ENCODE measurements at regions not wholly inside any gene's neighbourhood (a gene's known extent, or its start where the extent isn't known, plus 50 kb on each side); places are given as distances from the start of the nearest gene placed in this dataset.

DNA sequence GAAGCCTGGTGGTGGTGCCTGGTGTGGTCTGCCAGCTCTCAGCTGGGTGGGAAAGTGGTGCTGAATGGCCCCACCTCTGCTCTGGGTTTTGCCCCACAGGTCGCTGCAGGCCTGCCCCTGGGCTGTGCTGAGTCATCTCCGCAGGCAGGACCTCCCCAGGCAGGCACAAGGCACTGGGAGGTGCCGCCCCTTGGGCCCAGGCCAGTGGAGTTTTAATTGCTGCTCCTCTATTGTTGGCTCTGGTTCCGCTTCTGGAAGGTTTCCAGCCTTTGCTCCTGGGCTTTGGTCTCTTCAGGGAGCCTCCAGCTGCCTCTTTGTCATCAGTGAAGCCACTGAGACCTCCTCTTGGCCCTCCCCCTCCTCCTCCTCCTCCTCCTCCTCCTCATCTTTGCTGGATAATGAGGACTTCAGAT, 180.3 kb upstream of the GRB10 start:
- peak; percentile 90 for ATAC-seq

DNA sequence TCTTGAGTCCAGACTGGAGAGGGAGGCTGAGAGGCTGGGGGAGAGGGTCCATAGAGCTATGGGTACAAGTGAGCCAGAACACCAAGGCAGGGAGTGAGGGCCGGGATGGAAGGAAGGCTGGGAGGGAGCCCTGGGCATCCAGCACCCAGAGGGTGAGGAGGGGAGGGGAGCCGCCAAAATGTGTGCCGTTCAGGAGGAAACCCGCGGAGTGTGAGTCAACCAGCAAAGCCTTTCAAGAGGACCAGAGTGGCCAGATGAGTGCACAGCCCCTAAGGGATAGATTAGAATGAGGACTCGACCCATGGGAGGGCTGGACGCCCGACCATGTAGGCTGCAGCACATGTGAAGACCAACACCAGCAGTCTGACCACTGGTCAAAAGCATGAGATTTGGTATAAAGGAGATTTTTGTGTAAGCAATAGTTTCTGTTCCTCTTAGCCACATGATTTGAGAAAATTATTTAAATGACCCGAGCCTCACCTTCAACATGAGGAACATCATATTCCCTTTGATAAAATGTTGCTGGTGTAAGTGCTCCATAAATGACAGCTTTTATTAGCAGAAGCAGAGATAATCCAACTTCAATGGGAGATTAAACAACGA, 179.7 kb upstream of the GRB10 start:
- ATAC-seq = peak; percentile 21

- no peak for ATAC-seq
Measured at GRCh38 chr7:50960621-50961310, 178.1 kb upstream of the GRB10 start.

DNA sequence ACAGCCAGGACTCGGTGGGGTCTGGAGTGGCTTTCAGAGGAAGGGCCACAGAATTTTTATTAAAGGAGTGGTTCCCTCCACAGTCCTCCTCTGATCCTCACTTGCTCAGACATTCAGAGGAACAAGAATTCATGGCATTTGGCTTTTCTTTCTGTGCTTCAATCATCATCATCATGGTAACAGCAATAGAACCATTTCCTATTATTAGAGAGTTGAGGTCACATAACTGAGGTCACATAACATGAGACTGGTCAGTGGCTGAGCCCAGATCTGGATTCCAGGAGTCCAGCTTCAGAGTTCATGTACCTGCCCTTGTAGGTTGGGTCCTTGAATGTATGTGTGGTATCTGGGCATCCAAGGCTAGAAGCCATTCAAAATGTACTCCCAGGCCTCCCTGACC, 177.3 kb upstream of the GRB10 start:
- no peak for ATAC-seq

GRCh38 chr7:50959560-50959959, 176.9 kb upstream of the GRB10 start:
- no peak for ATAC-seq

DNA sequence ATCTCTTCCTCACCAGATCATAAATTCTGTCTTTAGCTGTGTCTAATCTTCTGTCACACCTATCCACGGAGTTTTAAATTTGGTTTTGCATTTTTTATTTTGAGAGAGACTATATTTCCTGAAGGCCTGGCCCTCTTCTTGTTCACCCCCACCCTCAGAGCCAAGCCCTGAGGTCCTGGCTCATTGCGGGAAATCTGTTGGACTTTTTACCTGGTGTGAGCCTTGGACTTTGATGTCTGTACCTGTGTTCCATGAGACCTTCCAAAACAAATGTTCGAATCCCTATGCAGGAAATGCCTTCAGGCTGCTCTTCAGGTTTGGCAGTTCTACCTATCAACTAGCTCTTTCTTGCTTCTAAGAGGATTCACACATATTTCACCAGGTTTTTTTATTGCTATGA, 175.2 kb upstream of the GRB10 start:
- no peak for ATAC-seq

DNA sequence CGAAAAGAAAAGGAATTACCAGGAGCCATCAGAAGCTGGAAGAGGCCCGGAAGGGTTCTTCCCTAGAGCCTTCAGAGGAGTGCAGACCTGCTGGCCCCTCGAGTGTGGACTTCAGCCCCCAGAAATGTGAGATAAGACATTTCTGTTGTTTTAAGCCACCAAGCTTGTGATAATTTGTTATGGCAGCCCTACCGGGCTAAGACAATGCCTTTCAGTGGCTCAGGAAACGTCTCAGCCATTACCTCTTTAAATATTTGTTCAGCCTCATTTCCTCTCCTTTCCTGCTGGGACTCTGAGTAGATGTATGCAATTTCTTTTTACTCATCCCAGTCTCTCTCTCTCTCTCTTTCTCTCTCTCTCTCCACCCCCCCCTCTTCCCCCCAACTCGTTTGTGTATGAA, 174.7 kb upstream of the GRB10 start:
- ATAC-seq = no peak

DNA sequence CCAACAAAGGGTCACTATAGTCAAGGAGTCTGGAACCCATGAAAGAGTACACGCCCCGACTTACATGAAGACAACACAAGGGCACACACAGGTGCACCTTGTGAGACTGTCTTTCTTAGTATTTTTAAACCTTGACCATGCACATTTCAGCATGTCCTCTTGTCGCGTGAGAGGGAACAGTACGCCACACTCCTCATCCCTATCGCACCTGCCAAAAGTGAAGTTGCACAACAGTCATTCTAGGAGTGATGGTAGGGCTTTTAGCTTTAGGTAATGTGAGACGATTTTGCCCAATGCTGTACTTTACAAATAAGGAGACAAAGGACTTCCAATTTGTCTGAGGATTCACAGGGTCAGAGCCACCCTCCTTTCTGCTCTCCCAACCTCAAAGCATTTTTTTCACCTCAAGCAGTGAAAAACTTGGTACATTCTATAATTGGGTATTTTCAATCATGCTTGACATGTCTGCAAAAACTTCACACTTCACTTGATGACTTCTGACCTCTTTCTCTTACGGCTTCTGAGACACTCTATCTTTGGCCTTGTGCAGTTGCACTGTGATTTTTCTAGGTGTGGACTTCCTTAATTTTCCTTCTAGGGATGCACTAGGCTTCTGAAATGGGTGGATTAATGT, 173.9 kb upstream of the GRB10 start:
- ATAC-seq = no peak

DNA sequence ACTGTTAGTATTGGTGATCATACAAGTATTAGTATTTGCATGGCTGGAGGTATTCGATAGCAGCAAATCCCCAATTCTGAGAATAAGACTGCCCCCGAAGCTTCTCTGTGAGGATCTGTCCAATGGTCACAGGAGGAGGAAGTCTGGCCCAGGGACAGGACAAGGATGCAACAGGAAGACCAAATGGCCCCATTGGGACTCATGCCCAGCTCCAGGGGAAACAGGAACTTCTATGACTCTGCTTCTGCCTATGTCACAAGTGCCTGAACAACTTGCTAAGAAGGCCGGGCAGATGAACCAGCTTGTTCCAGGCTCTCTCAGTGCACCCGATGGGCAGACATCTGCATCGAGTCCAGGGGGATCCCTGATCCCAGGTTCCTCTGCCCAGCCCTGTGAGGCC, 172.0 kb upstream of the GRB10 start:
- ATAC-seq = no peak

- ATAC-seq = no peak
Measured at GRCh38 chr7:50954245-50954644, 171.5 kb upstream of the GRB10 start.

- peak; percentile 52 for ATAC-seq
Measured at GRCh38 chr7:50953820-50954219, 171.1 kb upstream of the GRB10 start.

DNA sequence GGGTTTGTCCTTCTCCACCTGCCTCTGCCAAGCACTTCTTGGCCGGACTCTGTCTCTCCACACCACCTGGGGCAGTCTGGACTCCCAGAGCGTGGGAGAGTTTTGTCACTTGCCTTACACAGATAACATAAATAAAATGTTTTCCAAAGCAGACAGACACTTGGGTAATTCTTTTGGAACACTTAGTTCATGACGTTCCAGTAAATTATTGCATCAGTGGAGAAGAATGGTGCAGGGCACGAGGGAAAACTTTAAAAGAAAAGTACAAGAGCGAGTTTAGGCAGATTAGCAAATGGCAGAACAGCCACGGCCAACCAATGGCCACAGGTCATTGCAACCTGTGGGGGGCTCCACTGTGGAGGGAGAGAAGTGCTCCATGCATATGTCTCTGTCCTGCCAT, 170.6 kb upstream of the GRB10 start:
- no peak for ATAC-seq

DNA sequence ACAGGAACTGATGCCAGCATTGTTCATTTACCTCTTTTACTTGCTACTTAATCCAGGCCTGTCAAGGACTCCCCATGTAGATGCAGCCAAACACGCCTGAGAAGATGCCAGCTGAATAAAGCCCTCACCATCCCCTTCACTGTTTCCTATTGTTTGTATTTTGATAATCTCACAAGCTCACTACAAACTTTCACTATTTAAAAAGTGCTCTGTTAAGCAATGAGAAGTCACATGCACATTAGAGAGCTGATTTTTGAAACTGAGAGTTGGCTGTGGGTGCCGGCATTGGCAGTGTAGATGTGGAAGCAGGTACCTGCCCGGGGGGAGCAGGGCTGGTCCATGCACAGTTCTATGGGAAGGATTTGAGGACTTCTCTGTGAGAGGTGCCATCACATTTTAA, 169.8 kb upstream of the GRB10 start:
- no peak for ATAC-seq

DNA sequence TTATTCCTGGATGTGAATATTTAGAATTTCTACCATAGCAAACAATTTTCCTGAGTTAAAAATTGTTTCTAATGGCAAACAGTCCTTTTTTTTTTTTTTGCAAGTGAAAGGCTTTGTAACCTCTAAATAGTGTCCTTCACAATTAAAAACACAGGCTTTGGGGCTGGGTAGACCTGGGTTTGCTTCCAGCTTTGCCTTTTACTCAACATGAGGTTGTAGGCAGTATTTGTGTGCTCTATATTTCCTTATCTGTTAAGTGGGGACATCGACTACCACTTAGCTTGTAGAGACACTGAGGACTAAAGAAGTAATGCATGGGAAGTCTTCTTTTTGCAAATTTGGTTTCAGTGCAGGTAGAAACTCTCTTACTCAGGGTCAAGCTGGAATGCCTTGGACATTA, 169.4 kb upstream of the GRB10 start:
- no peak for ATAC-seq

DNA sequence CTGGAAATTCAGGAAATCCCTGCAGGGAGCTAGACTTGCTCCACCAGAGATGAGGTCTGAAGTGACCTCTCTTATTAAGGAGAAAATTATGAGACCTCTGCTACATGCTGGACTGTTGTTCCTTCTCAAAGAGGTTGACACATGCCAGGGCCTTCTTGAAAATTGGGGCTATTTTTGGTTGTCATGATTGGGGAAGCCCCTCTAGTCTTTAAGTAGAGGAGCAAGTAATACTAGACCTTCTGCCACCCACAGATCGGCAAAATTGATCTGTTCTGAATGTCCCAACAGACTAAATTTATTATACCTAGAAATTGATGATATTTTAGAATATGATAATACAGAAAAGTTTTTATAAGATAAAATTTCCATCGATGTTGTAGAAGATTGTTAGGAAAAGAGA, 160.8 kb upstream of the GRB10 start:
- ATAC-seq = no peak

DNA sequence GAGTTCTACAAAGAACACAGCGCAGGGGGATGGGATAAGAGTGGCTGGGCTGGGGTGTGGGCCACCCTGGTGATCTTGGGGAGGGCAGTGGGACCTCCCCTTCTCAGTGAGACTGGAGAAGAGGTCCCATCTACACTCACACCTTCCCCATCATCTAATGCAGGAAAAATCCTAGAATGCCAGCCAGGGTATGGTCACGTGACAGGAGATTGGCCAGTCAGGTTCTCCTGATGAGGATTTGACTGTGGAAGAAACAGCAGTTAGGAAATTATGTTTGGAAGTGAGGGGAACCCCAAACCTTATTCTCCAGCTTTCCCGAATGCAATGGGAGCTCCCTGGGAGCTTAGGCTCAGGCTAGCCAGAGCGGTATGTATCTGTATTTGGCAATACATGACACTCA, 158.8 kb upstream of the GRB10 start:
- no peak for ATAC-seq

DNA sequence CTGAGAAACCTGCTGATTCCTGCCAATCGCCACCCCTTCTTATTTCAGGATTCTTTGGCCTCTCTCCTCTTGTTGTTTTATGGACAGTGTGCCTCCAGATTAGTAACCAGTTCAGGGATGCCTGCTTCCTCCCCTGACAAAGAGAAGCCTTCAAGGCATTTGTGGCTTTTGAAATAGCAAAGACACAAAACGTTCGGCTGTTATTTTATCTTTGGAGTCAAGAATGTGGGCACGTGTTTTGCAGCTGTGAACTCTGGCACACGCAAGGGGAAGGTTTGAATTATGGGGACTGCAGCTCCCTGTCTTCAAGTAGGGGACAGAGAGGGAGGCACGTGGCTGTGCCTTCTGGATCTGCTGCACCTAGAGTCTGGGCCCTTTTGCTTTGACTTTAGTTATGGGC, 157.9 kb upstream of the GRB10 start:
- no peak for ATAC-seq

DNA sequence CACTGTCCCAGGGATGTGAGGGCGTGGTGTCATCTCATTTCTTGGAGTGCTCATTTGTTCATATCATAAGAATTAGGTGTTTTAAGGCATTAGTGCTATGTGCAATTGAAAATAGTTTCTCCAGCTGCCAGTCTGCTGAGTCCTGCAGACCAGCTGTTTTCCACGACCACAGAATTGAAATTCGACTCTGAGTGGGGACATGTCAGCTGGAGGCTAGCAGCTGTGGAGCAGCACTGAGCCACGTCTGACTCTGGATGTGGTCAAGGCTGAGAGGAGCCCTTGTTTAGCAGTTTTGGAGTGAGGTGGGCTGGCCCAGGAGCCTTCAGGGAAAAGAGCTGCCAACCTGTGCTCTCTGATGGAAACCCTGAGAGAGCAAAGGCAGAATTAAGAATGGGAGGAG, 156.3 kb upstream of the GRB10 start:
- no peak for ATAC-seq

GRCh38 chr7:50937727-50938126, 155.0 kb upstream of the GRB10 start:
- no peak for ATAC-seq

DNA sequence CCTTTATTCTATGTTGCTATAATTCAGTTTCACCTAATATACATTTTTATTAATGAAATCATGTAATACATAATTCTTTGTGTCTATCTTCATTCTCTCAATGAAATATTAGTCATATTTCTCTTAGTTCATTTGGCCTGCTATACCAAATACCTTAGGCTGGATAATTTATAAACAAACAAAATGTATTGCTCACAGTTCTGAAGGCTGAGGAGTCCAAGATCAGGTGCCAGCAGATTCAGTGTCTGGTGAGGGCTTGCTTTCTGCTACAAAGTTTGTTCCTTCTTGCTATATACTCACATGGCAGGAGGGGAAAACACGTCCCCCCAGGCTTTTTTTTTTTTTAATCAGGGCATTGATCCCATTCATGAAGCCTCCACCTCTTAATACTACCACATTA, 143.4 kb upstream of the GRB10 start:
- ATAC-seq = no peak

GRCh38 chr7:50923476-50923875, 140.8 kb upstream of the GRB10 start:
- ATAC-seq = no peak

DNA sequence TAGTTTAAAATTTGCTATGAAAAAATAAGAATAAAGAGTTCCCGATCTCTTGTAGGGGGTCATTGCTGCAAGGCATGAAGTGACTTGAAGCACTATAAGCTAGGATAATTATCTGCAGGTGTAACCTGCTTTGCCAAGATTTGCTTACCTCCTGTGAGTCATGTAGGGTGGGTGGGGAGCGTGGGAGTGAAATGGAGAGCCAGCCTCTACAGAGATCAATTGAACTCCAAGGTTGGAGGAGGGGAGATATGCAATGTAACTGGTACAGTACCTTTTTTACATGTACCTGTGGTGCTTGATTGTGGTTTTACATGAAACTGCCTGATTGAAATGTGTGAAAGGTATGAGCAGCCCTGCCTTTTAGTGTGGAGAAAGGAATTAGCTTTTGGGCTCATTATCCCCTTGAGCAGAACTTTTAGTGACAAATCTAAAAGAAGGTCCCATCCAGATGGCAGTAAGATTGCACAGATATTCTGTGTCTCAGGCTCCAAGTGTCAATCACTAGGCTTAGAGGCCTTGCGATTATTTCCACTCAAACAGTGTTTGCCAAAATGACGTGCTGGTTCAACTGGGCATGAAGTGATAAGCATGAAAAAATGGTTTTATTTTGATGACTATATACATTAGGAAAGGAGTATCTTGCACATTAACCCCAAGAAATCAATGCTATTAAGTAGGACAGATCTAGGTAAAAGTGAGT, 138.6 kb upstream of the GRB10 start:
- ATAC-seq = peak; percentile 77

- ATAC-seq = no peak
Measured at GRCh38 chr7:50920031-50920635, 137.4 kb upstream of the GRB10 start.
